ENCODE measurements at regions not wholly inside any gene's neighbourhood (a gene's known extent, or its start where the extent isn't known, plus 50 kb on each side); places are given as distances from the start of the nearest gene placed in this dataset.

DNA sequence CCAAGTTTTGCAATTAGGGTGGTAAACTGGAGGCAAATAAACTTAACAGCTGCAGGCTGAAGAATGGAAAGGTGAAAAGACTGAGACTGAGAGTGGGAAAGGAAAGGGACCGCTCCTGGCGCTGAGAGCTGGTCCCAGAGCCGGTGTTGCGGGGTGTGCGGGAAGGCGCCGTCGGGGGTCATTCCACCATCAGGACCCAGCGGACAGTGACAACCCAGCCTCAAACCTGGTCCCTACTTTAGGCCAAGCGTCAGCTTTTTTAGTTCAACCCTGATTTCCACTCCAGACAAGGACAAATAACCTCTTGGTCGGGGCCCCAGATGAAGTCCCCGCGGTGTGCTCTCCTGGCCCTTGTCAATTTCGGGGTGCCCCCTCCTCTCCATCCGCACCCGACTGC is 145.8 kb upstream of the ETS2 start:
- no peak overlapping the region for H3K27ac ChIP-seq (ENCODE audit: low read depth in 1 of 2, low read length in 2 of 2)
- peaks cover 0 to 13% (median 11%) of the 10 kb centered on the region in 4 donors for H3K27me3 ChIP-seq (ENCODE audit: control insufficient read depth in 4 of 4, insufficient read depth in 4 of 4, low read length in 3 of 4)
- no peak overlapping the region for H3K4me3 ChIP-seq (ENCODE audit: low read depth in 1 of 3, low read length in 3 of 3)
- H3K9me3 ChIP-seq (ENCODE audit: control insufficient read depth in 4 of 4, low read length in 3 of 4) = no peaks in the 10 kb centered on the region
- 20% methylated on average over 16 of the region's 16 CpGs for WGBS
- no peak overlapping the region for H3K9ac ChIP-seq (ENCODE audit: low read depth in 1 of 2, low read length in 2 of 2)
- no peaks in the 10 kb centered on the region for H3K36me3 ChIP-seq (ENCODE audit: control insufficient read depth in 4 of 4, insufficient read depth in 3 of 4, low read depth in 1 of 4, low read length in 3 of 4)
- TF ChIP-seq FOXA2 (IDR thresholded peaks at IDR 0.05) (no peak), NR2F2 (IDR thresholded peaks at IDR 0.05) (no peak), RAD21 (IDR thresholded peaks at IDR 0.05) (no peak), HNF4G (IDR thresholded peaks at IDR 0.05) (no peak), GABPA (IDR thresholded peaks at IDR 0.05 in 1 of 2, conservative IDR thresholded peaks at IDR 0.05 in 1 of 2) (no peak), YY1 (IDR thresholded peaks at IDR 0.05) (no peak)
- TF ChIP-seq, protein P1, sequence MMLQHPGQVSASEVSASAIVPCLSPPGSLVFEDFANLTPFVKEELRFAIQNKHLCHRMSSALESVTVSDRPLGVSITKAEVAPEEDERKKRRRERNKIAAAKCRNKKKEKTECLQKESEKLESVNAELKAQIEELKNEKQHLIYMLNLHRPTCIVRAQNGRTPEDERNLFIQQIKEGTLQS (IDR thresholded peaks at IDR 0.05) = no peak
- TF ChIP-seq, protein P2, sequence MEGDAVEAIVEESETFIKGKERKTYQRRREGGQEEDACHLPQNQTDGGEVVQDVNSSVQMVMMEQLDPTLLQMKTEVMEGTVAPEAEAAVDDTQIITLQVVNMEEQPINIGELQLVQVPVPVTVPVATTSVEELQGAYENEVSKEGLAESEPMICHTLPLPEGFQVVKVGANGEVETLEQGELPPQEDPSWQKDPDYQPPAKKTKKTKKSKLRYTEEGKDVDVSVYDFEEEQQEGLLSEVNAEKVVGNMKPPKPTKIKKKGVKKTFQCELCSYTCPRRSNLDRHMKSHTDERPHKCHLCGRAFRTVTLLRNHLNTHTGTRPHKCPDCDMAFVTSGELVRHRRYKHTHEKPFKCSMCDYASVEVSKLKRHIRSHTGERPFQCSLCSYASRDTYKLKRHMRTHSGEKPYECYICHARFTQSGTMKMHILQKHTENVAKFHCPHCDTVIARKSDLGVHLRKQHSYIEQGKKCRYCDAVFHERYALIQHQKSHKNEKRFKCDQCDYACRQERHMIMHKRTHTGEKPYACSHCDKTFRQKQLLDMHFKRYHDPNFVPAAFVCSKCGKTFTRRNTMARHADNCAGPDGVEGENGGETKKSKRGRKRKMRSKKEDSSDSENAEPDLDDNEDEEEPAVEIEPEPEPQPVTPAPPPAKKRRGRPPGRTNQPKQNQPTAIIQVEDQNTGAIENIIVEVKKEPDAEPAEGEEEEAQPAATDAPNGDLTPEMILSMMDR (IDR thresholded peaks at IDR 0.05; ENCODE audit: low read depth, low read length, missing input control) = no peak
- no peak for DNase-seq (ENCODE audit: low spot score)
- peaks cover 2 to 13% (median 11%) of the 10 kb centered on the region in 4 donors for H3K4me1 ChIP-seq (ENCODE audit: control insufficient read depth in 4 of 4, insufficient read depth in 4 of 4, low read length in 3 of 4)

DNA sequence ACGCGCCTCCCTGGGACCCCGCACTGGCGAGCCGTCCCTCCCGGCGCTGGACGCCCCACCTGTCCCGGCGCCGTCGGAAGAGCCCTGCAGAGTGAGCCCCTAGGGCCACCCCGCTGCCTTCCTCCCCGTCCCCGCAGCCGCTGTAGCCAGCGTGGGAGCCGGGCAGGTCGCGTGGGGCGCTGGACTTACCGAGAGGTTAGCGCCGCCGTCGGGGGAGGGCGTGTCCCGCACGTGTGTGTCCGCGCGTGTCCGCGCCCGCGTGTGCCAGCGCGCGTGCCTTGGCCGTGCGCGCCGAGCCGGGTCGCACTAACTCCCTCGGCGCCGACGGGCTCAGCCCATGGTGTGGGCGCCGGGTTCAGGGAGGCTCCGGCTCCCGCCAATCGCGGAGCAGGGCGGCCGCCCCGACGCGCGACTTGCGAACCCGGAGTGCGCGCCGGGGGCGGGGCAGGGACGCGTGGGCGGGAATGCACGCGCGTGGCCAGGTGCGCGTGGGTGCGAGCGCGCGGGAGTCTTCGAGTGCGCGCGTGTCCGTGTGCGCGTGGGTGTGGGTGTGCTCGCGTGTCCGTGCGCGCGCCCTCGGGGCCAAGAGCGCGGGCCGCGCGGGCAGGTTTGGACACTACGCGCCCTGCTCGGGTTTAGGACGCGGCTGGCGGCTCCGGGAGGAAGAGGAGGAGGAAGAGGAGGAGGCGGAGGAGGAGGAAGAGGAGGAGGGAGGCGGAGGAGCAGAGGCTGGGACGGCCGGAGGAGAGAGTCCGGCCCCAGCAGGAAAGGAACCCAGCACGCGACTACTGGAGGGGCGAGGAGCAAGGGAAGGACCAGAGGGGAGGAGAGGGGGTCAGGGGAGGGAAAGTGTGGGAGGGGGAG is 145.2 kb upstream of the ETS2 start:
- Histone ChIP-seq H3K9ac (ENCODE audit: low read depth in 1 of 2, low read length in 2 of 2) (no peak overlapping the region), H3K4me1 (ENCODE audit: control insufficient read depth in 4 of 4, insufficient read depth in 4 of 4, low read length in 3 of 4) (peaks cover 2 to 13% (median 11%) of the 10 kb centered on the region in 4 donors), H3K36me3 (ENCODE audit: control insufficient read depth in 4 of 4, insufficient read depth in 3 of 4, low read depth in 1 of 4, low read length in 3 of 4) (no peaks in the 10 kb centered on the region), H3K27me3 (ENCODE audit: control insufficient read depth in 4 of 4, insufficient read depth in 4 of 4, low read length in 3 of 4) (peaks cover 0 to 13% (median 11%) of the 10 kb centered on the region in 4 donors), H3K4me3 (ENCODE audit: low read depth in 1 of 3, low read length in 3 of 3) (peak overlapping the region in 2 of 3 donors; percentile 23 to 50), H3K27ac (ENCODE audit: low read depth in 1 of 2, low read length in 2 of 2) (peak overlapping the region; percentile 28 to 37), H3K9me3 (ENCODE audit: control insufficient read depth in 4 of 4, low read length in 3 of 4) (no peaks in the 10 kb centered on the region)
- 5% methylated on average over 113 of the region's 113 CpGs for WGBS
- no peak for TF ChIP-seq GABPA (IDR thresholded peaks at IDR 0.05 in 1 of 2, conservative IDR thresholded peaks at IDR 0.05 in 1 of 2)
- TF ChIP-seq, protein P3, sequence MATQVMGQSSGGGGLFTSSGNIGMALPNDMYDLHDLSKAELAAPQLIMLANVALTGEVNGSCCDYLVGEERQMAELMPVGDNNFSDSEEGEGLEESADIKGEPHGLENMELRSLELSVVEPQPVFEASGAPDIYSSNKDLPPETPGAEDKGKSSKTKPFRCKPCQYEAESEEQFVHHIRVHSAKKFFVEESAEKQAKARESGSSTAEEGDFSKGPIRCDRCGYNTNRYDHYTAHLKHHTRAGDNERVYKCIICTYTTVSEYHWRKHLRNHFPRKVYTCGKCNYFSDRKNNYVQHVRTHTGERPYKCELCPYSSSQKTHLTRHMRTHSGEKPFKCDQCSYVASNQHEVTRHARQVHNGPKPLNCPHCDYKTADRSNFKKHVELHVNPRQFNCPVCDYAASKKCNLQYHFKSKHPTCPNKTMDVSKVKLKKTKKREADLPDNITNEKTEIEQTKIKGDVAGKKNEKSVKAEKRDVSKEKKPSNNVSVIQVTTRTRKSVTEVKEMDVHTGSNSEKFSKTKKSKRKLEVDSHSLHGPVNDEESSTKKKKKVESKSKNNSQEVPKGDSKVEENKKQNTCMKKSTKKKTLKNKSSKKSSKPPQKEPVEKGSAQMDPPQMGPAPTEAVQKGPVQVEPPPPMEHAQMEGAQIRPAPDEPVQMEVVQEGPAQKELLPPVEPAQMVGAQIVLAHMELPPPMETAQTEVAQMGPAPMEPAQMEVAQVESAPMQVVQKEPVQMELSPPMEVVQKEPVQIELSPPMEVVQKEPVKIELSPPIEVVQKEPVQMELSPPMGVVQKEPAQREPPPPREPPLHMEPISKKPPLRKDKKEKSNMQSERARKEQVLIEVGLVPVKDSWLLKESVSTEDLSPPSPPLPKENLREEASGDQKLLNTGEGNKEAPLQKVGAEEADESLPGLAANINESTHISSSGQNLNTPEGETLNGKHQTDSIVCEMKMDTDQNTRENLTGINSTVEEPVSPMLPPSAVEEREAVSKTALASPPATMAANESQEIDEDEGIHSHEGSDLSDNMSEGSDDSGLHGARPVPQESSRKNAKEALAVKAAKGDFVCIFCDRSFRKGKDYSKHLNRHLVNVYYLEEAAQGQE (IDR thresholded peaks at IDR 0.05) = no peak
- TF ChIP-seq NR2F2 (IDR thresholded peaks at IDR 0.05) = no peak
- TF ChIP-seq, protein P1 (IDR thresholded peaks at IDR 0.05) = no peak
- TF ChIP-seq, protein P4, sequence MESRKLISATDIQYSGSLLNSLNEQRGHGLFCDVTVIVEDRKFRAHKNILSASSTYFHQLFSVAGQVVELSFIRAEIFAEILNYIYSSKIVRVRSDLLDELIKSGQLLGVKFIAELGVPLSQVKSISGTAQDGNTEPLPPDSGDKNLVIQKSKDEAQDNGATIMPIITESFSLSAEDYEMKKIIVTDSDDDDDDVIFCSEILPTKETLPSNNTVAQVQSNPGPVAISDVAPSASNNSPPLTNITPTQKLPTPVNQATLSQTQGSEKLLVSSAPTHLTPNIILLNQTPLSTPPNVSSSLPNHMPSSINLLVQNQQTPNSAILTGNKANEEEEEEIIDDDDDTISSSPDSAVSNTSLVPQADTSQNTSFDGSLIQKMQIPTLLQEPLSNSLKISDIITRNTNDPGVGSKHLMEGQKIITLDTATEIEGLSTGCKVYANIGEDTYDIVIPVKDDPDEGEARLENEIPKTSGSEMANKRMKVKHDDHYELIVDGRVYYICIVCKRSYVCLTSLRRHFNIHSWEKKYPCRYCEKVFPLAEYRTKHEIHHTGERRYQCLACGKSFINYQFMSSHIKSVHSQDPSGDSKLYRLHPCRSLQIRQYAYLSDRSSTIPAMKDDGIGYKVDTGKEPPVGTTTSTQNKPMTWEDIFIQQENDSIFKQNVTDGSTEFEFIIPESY (IDR thresholded peaks at IDR 0.05) = no peak
- TF ChIP-seq SP1 (IDR thresholded peaks at IDR 0.05) = no peak
- TF ChIP-seq HNF4A (conservative IDR thresholded peaks at IDR 0.05) = no peak
- TF ChIP-seq FOXA1 (IDR thresholded peaks at IDR 0.05) = no peak
- no peak for TF ChIP-seq FOXA2 (IDR thresholded peaks at IDR 0.05)
- no peak for TF ChIP-seq RAD21 (IDR thresholded peaks at IDR 0.05)
- no peak for DNase-seq (ENCODE audit: low spot score)

All from liver (tissue), 8 donors.